NCI-H2171 treated with DMSO at 0.1 percent for 48 hours (cell line): ENCODE measurements at regions not wholly inside any gene's neighbourhood (a gene's known extent, or its start where the extent isn't known, plus 50 kb on each side); places are given as distances from the start of the nearest gene placed in this dataset.
"Not testable (repeated sequence)": the region's sequence is repeated elsewhere in the genome, so short reads cannot be mapped to it uniquely, and the experiment has no call there.

Source experiments
- DNase-seq: peaks from one replicate; lab custom pipeline; 2025; lab: John Stamatoyannopoulos, UW

- DNase-seq, result no peak
These were observed 218.6 kb upstream of the TSPY4 start for GRCh38 chrY:9118704-9119103.

GRCh38 chrY:9124623-9125022 is 212.6 kb upstream of the TSPY4 start:
- no peak for DNase-seq

- no peak for DNase-seq
These were observed 210.7 kb upstream of the TSPY4 start for GRCh38 chrY:9126545-9126944.

GRCh38 chrY:9143366-9143765 is 193.9 kb upstream of the TSPY4 start:
- not testable (repeated sequence) for DNase-seq

- DNase-seq, result not testable (repeated sequence)
These were observed 182.7 kb upstream of the TSPY4 start for GRCh38 chrY:9154552-9154951.

GRCh38 chrY:9155721-9156120 is 181.5 kb upstream of the TSPY4 start:
- no peak for DNase-seq

- no peak for DNase-seq
These were observed 178.6 kb upstream of the TSPY4 start for GRCh38 chrY:9158616-9159015.

GRCh38 chrY:9160331-9160730 is 176.9 kb upstream of the TSPY4 start:
- not testable (repeated sequence) for DNase-seq

- not testable (repeated sequence) for DNase-seq
These were observed 176.3 kb upstream of the TSPY4 start for GRCh38 chrY:9160976-9161375.

- not testable (repeated sequence) for DNase-seq
These were observed 175.3 kb upstream of the TSPY4 start for GRCh38 chrY:9161990-9162389.

GRCh38 chrY:9162424-9162823 is 174.8 kb upstream of the TSPY4 start:
- not testable (repeated sequence) for DNase-seq

GRCh38 chrY:9177641-9178040 is 159.6 kb upstream of the TSPY4 start:
- DNase-seq, result not testable (repeated sequence)

- DNase-seq, result not testable (repeated sequence)
These were observed 152.4 kb upstream of the TSPY4 start for GRCh38 chrY:9184827-9185226.

- not testable (repeated sequence) for DNase-seq
These were observed 130.2 kb upstream of the TSPY4 start for GRCh38 chrY:9207082-9207481.

GRCh38 chrY:9226409-9226808 is 110.9 kb upstream of the TSPY4 start:
- DNase-seq, result no peak

- DNase-seq, result no peak
These were observed 80.0 kb upstream of the TSPY4 start for GRCh38 chrY:9257255-9257654.

GRCh38 chrY:9257725-9258124 is 79.5 kb upstream of the TSPY4 start:
- DNase-seq, result no peak

GRCh38 chrY:9259368-9259767 is 77.9 kb upstream of the TSPY4 start:
- peak; percentile 83 for DNase-seq

GRCh38 chrY:9260426-9260825 is 76.8 kb upstream of the TSPY4 start:
- DNase-seq, result no peak

- DNase-seq, result no peak
These were observed 71.7 kb upstream of the TSPY4 start for GRCh38 chrY:9265551-9265950.

GRCh38 chrY:9270351-9270750 is 66.9 kb upstream of the TSPY4 start:
- not testable (repeated sequence) for DNase-seq

- DNase-seq, result not testable (repeated sequence)
These were observed 64.4 kb upstream of the TSPY4 start for GRCh38 chrY:9272847-9273246.

GRCh38 chrY:9278842-9279241 is 58.4 kb upstream of the TSPY4 start:
- not testable (repeated sequence) for DNase-seq
